ENCODE measurements at regions not wholly inside any gene's neighbourhood (a gene's known extent, or its start where the extent isn't known, plus 50 kb on each side); places are given as distances from the start of the nearest gene placed in this dataset.

GRCh38 chr3:137294139-137294538 is 336.4 kb downstream of the IL20RB start:
- DNase-seq (ENCODE audit: low read depth): no peak
- no peak for TF ChIP-seq CTCF (conservative IDR thresholded peaks at IDR 0.05; ENCODE audit: low read depth, low read length)
- no peak overlapping the region for H3K4me3 ChIP-seq (ENCODE audit: low read depth, low read length)

- no peak for DNase-seq (ENCODE audit: low read depth)
- H3K4me3 ChIP-seq (ENCODE audit: low read depth, low read length): no peak overlapping the region
- no peak for TF ChIP-seq CTCF (conservative IDR thresholded peaks at IDR 0.05; ENCODE audit: low read depth, low read length)
Observed at GRCh38 chr3:137294839-137295238, 337.1 kb downstream of the IL20RB start.

GRCh38 chr3:137295336-137295735 is 337.6 kb downstream of the IL20RB start:
- no peak overlapping the region for H3K4me3 ChIP-seq (ENCODE audit: low read depth, low read length)
- no peak for TF ChIP-seq CTCF (conservative IDR thresholded peaks at IDR 0.05; ENCODE audit: low read depth, low read length)
- no peak for DNase-seq (ENCODE audit: low read depth)

- TF ChIP-seq CTCF (conservative IDR thresholded peaks at IDR 0.05; ENCODE audit: low read depth, low read length): no peak
- no peak overlapping the region for H3K4me3 ChIP-seq (ENCODE audit: low read depth, low read length)
- DNase-seq (ENCODE audit: low read depth): no peak
Observed at GRCh38 chr3:137296116-137296515, 338.3 kb downstream of the IL20RB start.

- TF ChIP-seq CTCF (conservative IDR thresholded peaks at IDR 0.05; ENCODE audit: low read depth, low read length): no peak
- H3K4me3 ChIP-seq (ENCODE audit: low read depth, low read length): no peak overlapping the region
- DNase-seq (ENCODE audit: low read depth): no peak
Observed at GRCh38 chr3:137297770-137298169, 340.0 kb downstream of the IL20RB start.

GRCh38 chr3:137300703-137301102 is 342.9 kb downstream of the IL20RB start:
- DNase-seq (ENCODE audit: low read depth): no peak
- H3K4me3 ChIP-seq (ENCODE audit: low read depth, low read length): no peak overlapping the region
- no peak for TF ChIP-seq CTCF (conservative IDR thresholded peaks at IDR 0.05; ENCODE audit: low read depth, low read length)

GRCh38 chr3:137304313-137305056 is 346.7 kb downstream of the IL20RB start:
- no peak overlapping the region for H3K4me3 ChIP-seq (ENCODE audit: low read depth, low read length)
- no peak for DNase-seq (ENCODE audit: low read depth)
- TF ChIP-seq CTCF (conservative IDR thresholded peaks at IDR 0.05; ENCODE audit: low read depth, low read length): no peak

Data from choroid plexus epithelial cell (primary cell).